Panc1 (cell line): ENCODE measurements at regions not wholly inside any gene's neighbourhood (a gene's known extent, or its start where the extent isn't known, plus 50 kb on each side); places are given as distances from the start of the nearest gene placed in this dataset.
"Not testable (repeated sequence)": the region's sequence is repeated elsewhere in the genome, so short reads cannot be mapped to it uniquely, and the experiment has no call there.

Experiments used
- ATAC-seq: fragments of 200-7000 bp; cut with Tn5 transposase; 2 replicates; pipeline ENCODE4 v1.9.1; 2020; ENCODE audit warnings: mild to moderate bottlenecking, moderate library complexity
- BruUV-seq: library from RNA; stranded (reverse); fragments of 400-500 nt; replicated peaks from 2 replicates; lab custom pipeline; 2021; lab: Mats Ljungman, UMichigan
- CTCF ChIA-PET: fragments of 300-600 bp; sonication (Branson Sonifier 250); formaldehyde crosslinking; loops from one replicate; lab custom pipeline; 2022; ENCODE audit warnings: antibody characterized with exemption; lab: Charles Lee
- POLR2A ChIA-PET: fragments of 300-600 bp; sonication (Branson Sonifier 250); formaldehyde crosslinking; loops from one replicate; lab custom pipeline; 2022; ENCODE audit warnings: antibody characterized with exemption; lab: Charles Lee
- DNase-seq: peaks from one replicate; pipeline ENCODE4 v3.0.0-alpha.2; 2010; ENCODE audit warnings: low read depth, low spot score
- H3K27ac ChIP-seq: 2 replicates; pipeline ENCODE4 v1.5.1; 2011; ENCODE audit warnings: mild to moderate bottlenecking, low read length, inconsistent platforms
- H3K27me3 ChIP-seq: fragments of 200-500 bp; sonication (Bioruptor generic); 2 replicates; pipeline ENCODE4 v1.6.0; 2014; ENCODE audit warnings: low read length, inconsistent platforms; ENCODE audit not compliant: control insufficient read depth, insufficient read depth
- H3K36me3 ChIP-seq: fragments of 200-500 bp; sonication (Bioruptor generic); 2 replicates; pipeline ENCODE4 v1.5.1; 2014; ENCODE audit warnings: inconsistent platforms, mild to moderate bottlenecking, low read length, moderate library complexity; ENCODE audit not compliant: control insufficient read depth, insufficient read depth
- H3K4me1 ChIP-seq: 2 replicates; pipeline ENCODE4 v1.5.1; 2011; ENCODE audit warnings: inconsistent platforms, mild to moderate bottlenecking, low read length, moderate library complexity; ENCODE audit not compliant: control insufficient read depth, insufficient read depth
- H3K4me3 ChIP-seq, 2 experiments: 2 replicates each; pipeline ENCODE4 v1.5.1; 2011 to 2012; ENCODE audit warnings: low read depth in 2 of 2, low read length in 2 of 2, mild to moderate bottlenecking in 2 of 2, inconsistent platforms in 1 of 2, moderate library complexity in 1 of 2
- H3K9me3 ChIP-seq: fragments of 200-500 bp; sonication (Bioruptor generic); 2 replicates; pipeline ENCODE4 v1.5.1; 2014; ENCODE audit warnings: low read depth, mild to moderate bottlenecking, inconsistent platforms, low read length, moderate library complexity; ENCODE audit not compliant: control insufficient read depth, insufficient read depth
- CTCF ChIP-seq: fragments of 450-650 bp; IDR thresholded peaks from 2 replicates; pipeline ENCODE4 v1.5.1; 2017; ENCODE audit warnings: mild to moderate bottlenecking
- POLR2AphosphoS5 ChIP-seq: IDR thresholded peaks from 2 replicates; pipeline ENCODE4 v1.6.1; 2012; ENCODE audit warnings: mild to moderate bottlenecking, low read depth, low read length, moderate library complexity
- REST ChIP-seq, 2 experiments: IDR thresholded peaks; 2 replicates each; pipeline ENCODE4 v1.6.1; 2011 to 2012; ENCODE audit warnings: low read depth in 2 of 2, control low read depth in 1 of 2, low read length in 1 of 2, mild to moderate bottlenecking in 1 of 2, moderate library complexity in 1 of 2; ENCODE audit not compliant: insufficient read depth in 1 of 2
- SIN3A ChIP-seq: IDR thresholded peaks from 2 replicates; pipeline ENCODE4 v1.6.1; 2012; ENCODE audit warnings: low read depth, mild to moderate bottlenecking, low read length, moderate library complexity, borderline replicate concordance; ENCODE audit not compliant: insufficient read depth
- TCF7L2 ChIP-seq: IDR thresholded peaks from 2 replicates; pipeline ENCODE4 v1.6.1; 2011; ENCODE audit warnings: mild to moderate bottlenecking, low read depth, low read length, inconsistent platforms
- in situ Hi-C: cut with HindIII; loops from 2 replicates; pipeline ENCODE4 v1.10.0; 2016; ENCODE audit warnings: low sequenced_read_pairs, low pct_unique_long_range_greater_than_20kb
- intact Hi-C: fragments of 100-400 bp; cut with micrococcal nuclease; formaldehyde crosslinking; loops from one replicate; pipeline ENCODE4 v1.10.0; 2022; ENCODE audit not compliant: unreplicated experiment

- Histone ChIP-seq H3K36me3 (no peaks in the 10 kb centered on the region), H3K27ac (no peak overlapping the region), H3K4me1 (no peaks in the 10 kb centered on the region), H3K4me3 (no peak overlapping the region), H3K9me3 (no peaks in the 10 kb centered on the region), H3K27me3 (no peaks in the 10 kb centered on the region)
- ChIA-PET POLR2A (no interaction called here), CTCF (no interaction called here)
- TF ChIP-seq CTCF = no peak
- TF ChIP-seq POLR2AphosphoS5 = no peak
- no peak for TF ChIP-seq REST (IDR thresholded peaks at IDR 0.05; ENCODE audit: insufficient read depth in 1 of 2, low read depth in 2 of 2, low read length in 1 of 2)
- TF ChIP-seq SIN3A = no peak
- TF ChIP-seq TCF7L2 = no peak
- in situ Hi-C loops = no loop called here
- intact Hi-C loops = no loop called here
- no peak for DNase-seq
- ATAC-seq = no peak
- no TSS peak for BruUV-seq
These were observed 1154.6 kb downstream of the BRINP3 start for GRCh38 chr1:189323091-189323490.

- H3K27me3 ChIP-seq, H3K36me3 ChIP-seq, H3K9me3 ChIP-seq, CTCF ChIA-PET, ATAC-seq, intact Hi-C loops, in situ Hi-C loops, H3K27ac ChIP-seq, POLR2A ChIA-PET, BruUV-seq, H3K4me3 ChIP-seq, DNase-seq, H3K4me1 ChIP-seq: not testable (repeated sequence)
These were observed 1146.6 kb downstream of the BRINP3 start for GRCh38 chr1:189331071-189331470.

GRCh38 chr1:189336115-189337100 lies 1141.3 kb downstream of the BRINP3 start:
- H3K9me3 ChIP-seq = no peaks in the 10 kb centered on the region
- intact Hi-C loops (no loop called here), in situ Hi-C loops (no loop called here)
- BruUV-seq = no TSS peak
- DNase-seq (no peak), ATAC-seq (no peak)
- H3K4me1 ChIP-seq = no peaks in the 10 kb centered on the region
- H3K27me3 ChIP-seq = no peaks in the 10 kb centered on the region
- H3K36me3 ChIP-seq = no peaks in the 10 kb centered on the region
- ChIA-PET POLR2A (no interaction called here), CTCF (no interaction called here)
- no peak overlapping the region for H3K27ac ChIP-seq
- no peak overlapping the region for H3K4me3 ChIP-seq
- no peak for TF ChIP-seq TCF7L2
- TF ChIP-seq CTCF = no peak
- TF ChIP-seq SIN3A = no peak
- no peak for TF ChIP-seq REST (IDR thresholded peaks at IDR 0.05; ENCODE audit: insufficient read depth in 1 of 2, low read depth in 2 of 2, low read length in 1 of 2)
- TF ChIP-seq POLR2AphosphoS5 = no peak
